Renal pelvis (tissue), 1 donor: ENCODE measurements at regions not wholly inside any gene's neighbourhood (a gene's known extent, or its start where the extent isn't known, plus 50 kb on each side); places are given as distances from the start of the nearest gene placed in this dataset.
"Not testable (repeated sequence)": the region's sequence is repeated elsewhere in the genome, so short reads cannot be mapped to it uniquely, and the experiment has no call there.

Experiments
- DNase-seq: peaks from one replicate; pipeline ENCODE4 v3.0.0-alpha.2; 2013

DNA sequence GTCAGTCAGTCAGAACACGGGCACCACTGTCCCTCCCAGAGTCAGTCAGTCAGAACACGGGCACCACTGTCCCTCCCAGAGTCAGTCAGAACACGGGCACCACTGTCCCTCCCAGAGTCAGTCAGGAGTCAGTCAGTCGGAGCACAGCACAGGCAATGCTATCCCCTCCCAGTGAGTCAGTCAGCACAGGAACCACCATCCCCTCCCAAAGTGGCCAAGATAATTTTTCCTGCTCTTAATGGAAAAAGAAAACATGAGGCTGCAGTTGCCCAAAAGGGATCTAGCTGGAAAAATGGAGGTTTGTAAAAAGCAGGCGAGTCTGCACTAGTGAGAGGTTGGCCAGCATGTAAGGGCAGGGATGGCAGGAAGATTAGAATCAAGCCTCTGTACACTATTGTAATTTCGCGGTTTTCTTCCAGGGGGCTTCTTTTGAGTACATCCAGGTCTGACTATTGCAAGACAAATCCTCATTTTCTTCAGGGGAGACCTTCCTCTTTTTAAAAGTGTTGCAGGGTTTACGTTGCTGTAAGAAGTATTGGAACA lies 213.8 kb downstream of the SIPA1L2 start:
- DNase-seq: no peak

DNA sequence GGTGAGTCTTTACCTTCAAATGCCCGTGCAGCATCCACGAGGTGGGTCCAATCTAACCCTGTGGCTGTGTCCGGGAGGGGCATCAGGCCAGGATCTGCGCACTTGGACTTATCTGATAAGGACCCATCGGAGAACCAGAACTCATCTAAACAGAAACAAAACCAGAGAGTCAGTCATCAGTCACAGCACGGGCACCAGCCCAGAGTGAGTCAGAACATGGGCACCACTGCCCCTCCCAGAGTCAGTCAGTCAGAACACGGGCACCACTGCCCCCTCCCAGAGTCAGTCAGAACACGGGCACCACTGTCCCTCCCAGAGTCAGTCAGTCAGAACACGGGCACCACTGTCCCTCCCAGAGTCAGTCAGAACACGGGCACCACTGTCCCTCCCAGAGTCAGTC lies 214.5 kb downstream of the SIPA1L2 start:
- not testable (repeated sequence) for DNase-seq

DNA sequence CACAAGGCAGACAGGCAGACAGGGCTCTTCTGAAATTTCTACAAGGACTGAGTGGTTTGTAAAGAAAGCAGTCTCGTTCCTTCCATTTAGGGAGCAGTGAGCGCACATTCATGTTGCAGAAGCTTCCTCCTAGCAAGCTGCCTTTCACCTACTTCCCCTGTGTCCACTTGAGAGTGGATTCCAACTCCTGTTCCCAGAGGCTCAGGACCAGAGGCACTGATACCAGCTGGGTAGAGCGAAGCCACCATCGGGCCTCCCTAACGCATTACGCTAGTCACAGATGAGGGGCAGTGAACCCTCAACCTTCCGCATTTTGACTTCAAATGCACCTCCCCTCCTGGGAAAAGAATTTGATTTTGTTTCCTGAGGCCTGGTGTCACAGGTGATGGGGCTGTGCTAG lies 215.8 kb downstream of the SIPA1L2 start:
- DNase-seq: no peak

DNA sequence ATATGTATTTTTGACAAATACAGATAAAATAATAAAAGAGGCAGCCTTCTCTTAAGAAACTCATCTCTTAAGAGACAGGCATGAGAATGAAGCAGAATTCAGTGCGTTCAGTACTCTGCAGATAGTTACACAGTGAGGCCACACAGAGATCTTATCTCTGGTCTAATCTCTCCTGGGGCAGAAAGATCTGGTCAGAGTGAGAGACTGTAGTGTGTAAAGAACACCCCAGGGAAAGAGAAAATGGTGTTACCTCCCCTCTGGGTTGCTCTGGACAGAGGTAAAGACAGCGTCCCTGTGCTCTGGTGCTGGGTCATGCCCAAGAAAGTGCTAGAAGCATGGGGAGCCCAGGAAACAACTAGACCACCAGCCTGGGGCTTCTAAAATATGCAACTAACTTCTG lies 216.3 kb downstream of the SIPA1L2 start:
- no peak for DNase-seq

GRCh38 chr1:232409584-232409983 lies 220.3 kb downstream of the SIPA1L2 start:
- no peak for DNase-seq

DNA sequence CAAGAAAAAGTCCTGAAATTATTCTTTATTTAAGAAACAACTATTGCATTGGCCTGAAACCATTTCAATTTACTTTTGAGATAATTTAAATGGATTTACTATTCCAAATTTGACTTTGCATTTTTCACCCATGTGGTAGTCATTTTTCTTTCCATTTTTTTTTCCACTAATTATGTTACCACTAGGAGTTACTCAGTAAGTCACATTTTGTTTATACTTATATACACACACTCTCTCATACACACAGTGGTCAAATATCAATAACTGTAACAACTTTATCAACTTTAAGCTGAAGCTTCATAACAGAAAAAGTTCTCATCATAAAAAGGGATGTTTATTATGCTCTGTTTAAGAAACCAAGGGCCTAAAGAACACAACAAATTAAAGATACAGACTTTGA lies 222.8 kb downstream of the SIPA1L2 start:
- DNase-seq: no peak

DNA sequence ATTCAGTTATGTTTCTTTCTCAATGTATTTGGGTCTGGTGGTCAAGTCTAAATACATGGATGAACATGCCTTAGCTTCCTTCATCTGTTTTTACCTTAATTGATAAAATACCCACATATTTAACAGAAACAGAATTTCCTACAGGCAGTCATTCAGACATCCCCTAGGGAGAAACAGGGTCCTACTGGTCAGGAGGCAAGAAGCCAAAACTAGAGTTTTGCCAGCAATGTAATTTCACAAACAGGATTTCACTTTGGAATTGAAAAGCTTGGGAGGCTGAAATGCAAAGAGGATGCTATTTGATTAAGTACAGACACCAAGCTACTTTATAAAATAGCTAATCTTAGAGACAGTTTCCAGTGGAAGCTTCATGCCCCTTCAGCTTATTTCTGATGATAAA lies 224.2 kb downstream of the SIPA1L2 start:
- DNase-seq: no peak

DNA sequence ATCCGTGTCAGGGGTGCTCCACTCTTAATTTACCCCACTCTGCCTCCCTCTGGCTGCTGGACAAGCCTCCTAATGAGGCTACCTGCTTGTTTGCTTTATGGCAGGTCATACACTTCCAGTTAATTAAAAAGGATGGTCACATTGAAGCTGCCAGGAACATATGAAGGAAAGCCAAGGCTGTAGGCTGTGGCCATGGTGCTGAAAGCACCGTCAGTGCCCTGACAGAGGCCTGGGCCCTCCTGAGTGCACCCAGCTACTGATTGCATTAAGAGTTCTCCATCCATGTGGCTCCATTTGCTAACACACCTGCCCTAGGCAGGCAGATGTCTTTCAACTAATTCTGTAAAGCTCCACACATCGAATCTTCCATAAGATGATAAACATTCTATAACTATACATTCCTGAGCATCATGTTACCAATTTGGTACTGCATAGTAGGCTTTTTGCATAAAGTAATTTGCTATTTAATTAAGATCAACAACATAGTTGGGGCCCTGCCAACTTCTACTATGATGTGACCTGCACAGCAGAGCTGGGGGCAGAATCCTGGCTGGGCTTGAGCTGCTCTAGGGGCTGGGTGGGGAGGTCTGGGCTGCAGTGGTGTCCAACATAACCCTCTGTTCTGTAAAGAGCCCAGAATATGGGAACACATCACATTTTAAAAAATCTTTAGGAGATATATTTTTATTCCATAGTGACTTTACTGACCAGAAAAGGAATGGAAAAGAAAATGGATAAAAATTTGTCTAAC lies 224.8 kb downstream of the SIPA1L2 start:
- DNase-seq: no peak

DNA sequence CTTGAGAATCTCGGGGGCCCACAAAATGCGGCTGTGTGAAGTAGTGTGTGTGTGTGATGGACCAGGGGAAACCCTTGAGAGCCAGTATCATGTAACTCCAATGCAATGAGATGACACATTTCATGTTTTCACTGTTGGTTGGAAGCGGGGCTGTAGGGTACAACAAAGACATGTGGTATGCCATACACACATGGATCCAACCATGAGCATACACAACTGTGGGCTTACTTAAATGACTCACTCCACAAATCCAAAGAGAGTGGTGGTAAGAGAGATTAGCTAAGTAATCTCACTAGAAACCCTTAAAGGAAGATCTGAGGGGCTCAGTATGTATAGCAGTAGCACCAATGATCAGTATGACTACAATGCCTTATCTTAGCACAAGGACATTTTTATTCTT lies 225.7 kb downstream of the SIPA1L2 start:
- no peak for DNase-seq

DNA sequence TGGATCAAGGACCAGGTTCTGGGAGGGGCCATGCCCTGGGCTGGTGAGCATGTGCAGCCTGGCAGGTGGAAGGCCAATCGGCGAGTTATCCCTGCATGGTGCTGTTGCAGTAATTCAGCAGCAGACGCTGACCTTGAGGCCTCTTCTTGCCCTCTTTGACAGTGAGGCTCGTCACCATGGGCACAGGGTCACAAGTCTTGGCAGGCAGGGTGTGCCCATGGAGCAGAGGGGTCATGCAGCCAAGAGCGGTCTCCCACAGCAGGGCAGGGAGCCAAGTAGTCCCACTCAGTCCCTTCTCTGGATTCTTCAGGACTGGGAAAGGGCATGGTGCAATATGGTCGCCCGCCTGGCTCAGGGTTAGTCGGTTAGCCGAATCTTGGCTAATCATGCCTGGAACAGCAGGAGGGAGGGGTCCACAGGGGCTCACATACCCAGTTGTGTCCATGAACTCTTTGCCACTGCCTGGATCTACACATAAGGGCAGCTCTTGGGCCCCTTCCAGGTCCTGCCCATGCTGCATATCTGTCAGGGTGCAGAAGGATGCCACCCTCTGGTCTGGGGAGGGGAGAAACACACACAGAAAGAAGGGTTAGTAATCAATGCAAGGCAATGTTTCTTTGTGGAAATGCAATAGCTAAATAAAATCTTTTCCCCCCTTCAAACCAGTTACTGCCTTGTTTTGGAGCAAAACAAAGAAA lies 226.8 kb downstream of the SIPA1L2 start:
- no peak for DNase-seq

DNA sequence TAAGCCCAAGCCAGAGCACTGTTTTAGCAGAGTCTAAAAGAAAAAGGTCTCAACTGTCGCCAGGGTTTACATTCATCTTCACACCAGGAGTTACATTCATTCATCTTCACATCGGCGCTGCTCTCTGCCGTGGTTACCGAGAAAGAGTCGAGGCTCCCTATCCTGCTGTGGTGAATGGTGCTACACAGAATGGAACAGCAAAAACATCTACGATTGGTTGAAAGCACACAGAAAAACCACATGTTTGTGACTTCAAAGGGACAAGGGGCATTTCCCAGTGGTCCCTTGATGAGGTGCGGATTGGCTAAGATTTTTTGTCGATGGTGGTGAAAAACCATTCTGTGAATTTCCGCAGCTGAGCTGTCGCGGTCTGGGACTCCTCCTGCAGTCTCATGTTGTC lies 231.1 kb downstream of the SIPA1L2 start:
- no peak for DNase-seq

DNA sequence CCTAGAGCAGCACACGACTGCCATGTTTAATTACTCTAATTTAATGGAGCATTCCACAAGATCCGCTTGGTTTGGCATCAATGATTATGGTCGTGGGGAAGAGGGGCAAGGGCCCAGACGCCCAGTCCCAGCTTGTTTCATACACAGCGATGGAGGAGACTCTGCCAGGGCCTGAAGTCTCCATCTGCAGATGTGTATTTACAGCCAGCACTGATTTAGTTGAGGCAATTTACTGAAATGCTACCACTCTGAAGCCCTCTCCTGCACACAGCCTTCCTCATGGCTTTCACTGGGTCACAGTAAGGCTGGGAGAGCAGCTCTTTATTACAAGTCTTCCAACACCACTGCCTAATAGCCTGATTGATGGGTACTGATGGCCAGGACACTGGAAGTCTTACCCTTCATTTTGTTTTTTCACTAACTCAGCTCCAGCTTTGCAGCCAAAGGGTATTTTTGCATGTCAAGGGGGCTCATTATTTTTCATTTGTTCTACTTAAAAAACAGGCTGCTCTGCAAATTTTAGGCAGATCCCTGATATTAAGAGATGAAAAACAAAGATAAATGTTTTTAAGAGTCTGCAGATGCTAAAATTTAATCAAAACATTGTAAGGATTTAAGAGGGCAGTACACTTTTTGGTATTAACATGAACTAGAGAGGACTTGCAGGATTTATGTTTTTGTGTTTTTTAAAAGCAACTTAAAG lies 236.3 kb downstream of the SIPA1L2 start:
- DNase-seq: no peak

DNA sequence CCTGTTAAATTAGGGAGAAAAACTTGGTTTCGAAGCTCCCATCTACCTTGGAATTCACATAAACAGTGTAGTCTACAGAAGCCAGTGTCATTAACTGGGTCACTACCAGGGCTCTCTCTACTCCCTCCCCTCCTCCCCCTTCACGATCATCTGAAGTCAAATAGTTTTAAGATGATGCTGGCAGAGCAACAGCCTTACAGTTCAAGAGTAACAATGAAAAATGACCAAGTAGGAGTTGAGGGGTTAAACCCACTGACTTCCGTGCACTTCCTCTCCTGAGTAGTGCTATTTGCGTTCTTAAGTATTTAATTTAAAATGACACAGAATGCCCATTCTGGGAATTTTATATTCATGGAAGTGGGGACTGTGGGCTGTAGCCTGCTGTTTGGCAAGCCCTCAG lies 236.9 kb downstream of the SIPA1L2 start:
- no peak for DNase-seq

GRCh38 chr1:232390590-232390989 lies 239.3 kb downstream of the SIPA1L2 start:
- DNase-seq: no peak

GRCh38 chr1:232389744-232390143 lies 240.2 kb downstream of the SIPA1L2 start:
- no peak for DNase-seq

DNA sequence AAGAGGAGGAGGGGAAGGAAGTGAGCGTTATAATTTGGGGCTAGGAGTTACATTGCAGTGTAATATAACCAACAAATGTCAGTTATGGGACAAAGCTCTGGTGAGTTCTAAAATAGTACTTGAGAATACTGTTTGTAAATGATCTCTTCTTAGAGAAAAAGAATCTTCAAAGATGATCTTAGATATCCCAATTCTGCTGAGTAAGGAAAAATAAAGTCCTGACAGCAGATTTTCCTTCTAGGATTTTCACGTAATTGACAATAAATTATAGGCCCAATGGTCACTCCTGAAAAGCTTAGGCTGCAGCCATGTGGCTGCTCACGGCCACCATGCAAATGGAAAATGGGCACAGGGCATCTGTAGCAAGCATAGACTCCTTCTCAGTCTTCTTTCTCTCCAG lies 241.6 kb downstream of the SIPA1L2 start:
- DNase-seq: no peak

DNA sequence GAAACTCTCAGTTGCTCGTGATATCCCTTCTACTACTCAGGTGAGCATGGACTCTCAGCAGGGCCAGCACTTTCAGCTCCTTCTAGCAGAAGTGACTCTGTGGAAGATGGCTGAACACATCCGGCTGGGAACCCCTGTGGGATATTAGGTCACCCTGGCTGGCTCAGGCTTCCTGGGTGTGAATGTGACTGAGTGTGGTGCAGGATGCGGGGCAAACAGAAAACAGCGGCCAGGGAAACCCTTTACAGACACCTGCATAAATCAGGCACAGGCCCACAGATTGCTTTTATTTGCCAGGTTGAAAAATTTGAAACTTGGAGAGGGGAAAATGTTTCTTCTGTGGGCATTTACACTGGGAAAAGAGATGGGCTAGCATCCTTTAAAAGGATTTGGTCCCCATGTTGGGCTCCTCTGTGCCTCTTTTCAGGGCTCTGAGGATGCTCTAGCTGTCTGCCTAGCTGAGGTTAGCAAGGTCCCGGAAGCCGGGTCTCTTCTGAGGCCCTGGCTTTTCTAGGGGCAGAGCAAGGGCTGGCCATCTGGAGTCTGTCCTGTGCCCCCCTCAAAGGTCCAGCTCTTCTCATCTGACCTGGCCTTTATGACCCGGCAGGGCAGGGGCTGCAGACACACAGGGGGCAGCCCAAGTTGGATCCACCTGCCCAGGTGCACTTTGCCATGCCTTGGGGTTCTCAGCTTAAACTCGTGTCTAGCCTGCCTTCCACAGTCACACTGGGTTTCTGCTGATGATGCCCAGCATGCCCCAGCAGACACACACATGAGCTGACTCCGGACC lies 243.0 kb downstream of the SIPA1L2 start:
- no peak for DNase-seq

DNA sequence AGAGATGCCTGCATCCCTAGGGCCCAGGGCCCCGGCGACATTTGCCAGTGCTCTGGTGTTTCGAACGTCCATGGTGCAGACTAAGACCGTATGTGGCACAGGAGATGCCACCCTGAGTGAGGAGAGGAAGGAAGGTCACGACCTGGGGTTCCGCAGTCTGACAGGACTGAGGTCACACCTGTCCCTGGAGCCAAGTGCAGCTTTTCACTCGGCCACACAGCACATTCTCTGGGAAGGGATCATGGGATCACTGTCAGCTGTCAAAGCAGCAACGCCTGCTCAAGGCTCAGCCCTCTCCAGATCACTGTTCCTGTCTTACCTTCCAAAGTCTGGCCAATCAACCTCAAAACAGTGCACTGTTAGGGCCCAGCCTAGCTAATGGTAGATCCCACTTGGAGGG lies 243.6 kb downstream of the SIPA1L2 start:
- no peak for DNase-seq

DNA sequence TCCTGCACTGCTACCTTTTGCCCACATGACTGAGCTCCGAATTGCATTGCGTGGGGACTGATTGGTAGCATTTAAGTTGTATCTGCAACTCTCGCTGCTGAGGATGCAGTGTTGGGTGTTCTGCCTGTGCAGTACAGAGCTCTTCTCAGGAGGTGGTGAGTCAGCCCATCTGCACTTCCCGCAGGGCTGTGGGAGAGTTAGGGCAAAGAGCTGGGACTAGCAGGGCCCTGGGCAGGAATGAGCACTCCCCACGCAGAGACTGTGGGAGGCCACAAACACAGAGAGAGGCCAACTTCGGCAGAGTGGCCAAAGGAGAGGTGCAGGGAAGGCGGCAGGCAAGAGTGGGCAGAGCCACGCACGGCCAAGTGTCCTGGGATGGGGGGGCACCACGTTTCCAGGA lies 244.7 kb downstream of the SIPA1L2 start:
- no peak for DNase-seq

- DNase-seq: no peak
These were observed 245.6 kb downstream of the SIPA1L2 start for GRCh38 chr1:232384171-232384883.

DNA sequence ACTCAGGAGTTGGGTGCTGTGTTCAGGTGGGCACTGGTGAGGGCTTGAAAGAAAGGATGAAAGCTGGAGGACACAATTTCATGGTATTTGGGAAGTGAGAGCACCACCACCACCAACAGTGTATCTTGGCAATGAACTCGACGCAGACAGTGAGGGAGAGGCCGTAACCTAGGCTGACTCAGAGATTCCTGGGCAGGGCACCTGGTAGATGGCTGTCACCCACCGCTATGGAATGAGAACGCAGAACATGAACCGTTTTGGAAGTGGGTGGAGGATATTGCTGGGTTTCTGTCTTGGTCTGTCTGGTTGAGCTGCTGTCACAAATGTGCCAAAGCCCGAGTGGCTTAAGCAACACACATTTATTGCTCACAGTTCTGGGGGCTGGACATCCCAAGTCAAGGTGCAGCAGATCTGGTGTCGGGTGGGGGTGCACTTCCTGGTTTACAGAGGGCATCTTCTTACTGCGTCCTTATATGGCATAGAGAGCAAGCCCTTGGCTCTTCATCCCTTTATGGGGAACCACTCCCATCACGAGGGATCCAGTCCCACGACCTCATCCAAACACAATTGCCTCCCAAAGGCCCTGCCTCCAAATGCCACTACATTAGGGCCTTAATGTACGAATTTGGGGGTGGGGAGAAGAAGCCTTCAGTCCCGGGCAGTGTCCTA lies 246.3 kb downstream of the SIPA1L2 start:
- DNase-seq: no peak
